ENCODE measurements at regions not wholly inside any gene's neighbourhood (a gene's known extent, or its start where the extent isn't known, plus 50 kb on each side); places are given as distances from the start of the nearest gene placed in this dataset.

- peak; percentile 95 for DNase-seq (ENCODE audit: low read depth, low spot score)
- no peak overlapping the region for H3K4me3 ChIP-seq (ENCODE audit: low read depth, low read length)
- in situ Hi-C loops (cut with HindIII; ENCODE audit: low sequenced_read_pairs), result no loop called here
- TF ChIP-seq CTCF (IDR thresholded peaks at IDR 0.05; ENCODE audit: low read depth, low read length), result no peak
Measured at GRCh38 chr2:14516844-14517243, 115.7 kb upstream of the LRATD1 start.

GRCh38 chr2:14517731-14518130 lies 114.8 kb upstream of the LRATD1 start:
- no peak for DNase-seq (ENCODE audit: low read depth, low spot score)
- in situ Hi-C loops (cut with HindIII; ENCODE audit: low sequenced_read_pairs), result no loop called here
- no peak overlapping the region for H3K4me3 ChIP-seq (ENCODE audit: low read depth, low read length)
- TF ChIP-seq CTCF (IDR thresholded peaks at IDR 0.05; ENCODE audit: low read depth, low read length), result no peak

GRCh38 chr2:14520385-14520945 lies 112.1 kb upstream of the LRATD1 start:
- in situ Hi-C loops (cut with HindIII; ENCODE audit: low sequenced_read_pairs), result no loop called here
- DNase-seq (ENCODE audit: low read depth, low spot score), result no peak
- TF ChIP-seq CTCF (IDR thresholded peaks at IDR 0.05; ENCODE audit: low read depth, low read length), result no peak
- no peak overlapping the region for H3K4me3 ChIP-seq (ENCODE audit: low read depth, low read length)

GRCh38 chr2:14524041-14524802 lies 108.3 kb upstream of the LRATD1 start:
- DNase-seq (ENCODE audit: low read depth, low spot score), result peak; percentile 74
- no peak overlapping the region for H3K4me3 ChIP-seq (ENCODE audit: low read depth, low read length)
- in situ Hi-C loops (cut with HindIII; ENCODE audit: low sequenced_read_pairs), result no loop called here
- TF ChIP-seq CTCF (IDR thresholded peaks at IDR 0.05; ENCODE audit: low read depth, low read length), result no peak

- in situ Hi-C loops (cut with HindIII; ENCODE audit: low sequenced_read_pairs), result no loop called here
- H3K4me3 ChIP-seq (ENCODE audit: low read depth, low read length), result no peak overlapping the region
- TF ChIP-seq CTCF (IDR thresholded peaks at IDR 0.05; ENCODE audit: low read depth, low read length), result no peak
- peak; percentile 34 for DNase-seq (ENCODE audit: low read depth, low spot score)
Measured at GRCh38 chr2:14524803-14525080, 107.8 kb upstream of the LRATD1 start.

GRCh38 chr2:14530506-14530905 lies 102.0 kb upstream of the LRATD1 start:
- in situ Hi-C loops (cut with HindIII; ENCODE audit: low sequenced_read_pairs), result no loop called here
- no peak for TF ChIP-seq CTCF (IDR thresholded peaks at IDR 0.05; ENCODE audit: low read depth, low read length)
- no peak overlapping the region for H3K4me3 ChIP-seq (ENCODE audit: low read depth, low read length)
- peak; percentile 35 for DNase-seq (ENCODE audit: low read depth, low spot score)

Data from astrocyte of the spinal cord (primary cell).